GM18870 (cell line): ENCODE measurements at regions not wholly inside any gene's neighbourhood (a gene's known extent, or its start where the extent isn't known, plus 50 kb on each side); places are given as distances from the start of the nearest gene placed in this dataset.
"Not testable (repeated sequence)": the region's sequence is repeated elsewhere in the genome, so short reads cannot be mapped to it uniquely, and the experiment has no call there.

Source experiments
- ATAC-seq: cut with Tn5 transposase; IDR thresholded peaks from one replicate; pipeline ENCODE4 v1.9.1; 2021; ENCODE audit warnings: moderate library complexity; ENCODE audit not compliant: unreplicated experiment

- ATAC-seq, result no peak
Observed at GRCh38 chr5:104128348-104128747, 565.8 kb upstream of the NUDT12 start.

- no peak for ATAC-seq
Observed at GRCh38 chr5:104126980-104127379, 564.4 kb upstream of the NUDT12 start.

- ATAC-seq, result no peak
Observed at GRCh38 chr5:104119529-104119928, 556.9 kb upstream of the NUDT12 start.

- ATAC-seq, result no peak
Observed at GRCh38 chr5:104111632-104112031, 549.0 kb upstream of the NUDT12 start.

- no peak for ATAC-seq
Observed at GRCh38 chr5:104096451-104096850, 533.9 kb upstream of the NUDT12 start.

GRCh38 chr5:104095527-104095926 is 532.9 kb upstream of the NUDT12 start:
- ATAC-seq, result no peak

- no peak for ATAC-seq
Observed at GRCh38 chr5:104088876-104089778, 526.5 kb upstream of the NUDT12 start.

- ATAC-seq, result no peak
Observed at GRCh38 chr5:104084896-104085295, 522.3 kb upstream of the NUDT12 start.

- ATAC-seq, result no peak
Observed at GRCh38 chr5:104082754-104083153, 520.2 kb upstream of the NUDT12 start.

- ATAC-seq, result no peak
Observed at GRCh38 chr5:104081232-104081631, 518.6 kb upstream of the NUDT12 start.

GRCh38 chr5:104080646-104081175 is 518.1 kb upstream of the NUDT12 start:
- ATAC-seq, result no peak

GRCh38 chr5:104079861-104080645 is 517.5 kb upstream of the NUDT12 start:
- not testable (repeated sequence) for ATAC-seq

GRCh38 chr5:104071887-104072286 is 509.3 kb upstream of the NUDT12 start:
- ATAC-seq, result no peak

- no peak for ATAC-seq
Observed at GRCh38 chr5:104062621-104063377, 500.2 kb upstream of the NUDT12 start.

- ATAC-seq, result no peak
Observed at GRCh38 chr5:104061707-104062106, 499.1 kb upstream of the NUDT12 start.

GRCh38 chr5:104053353-104053649 is 490.7 kb upstream of the NUDT12 start:
- no peak for ATAC-seq

- no peak for ATAC-seq
Observed at GRCh38 chr5:104052558-104053352, 490.2 kb upstream of the NUDT12 start.

- no peak for ATAC-seq
Observed at GRCh38 chr5:104050436-104050835, 487.8 kb upstream of the NUDT12 start.

GRCh38 chr5:104049752-104050151 is 487.2 kb upstream of the NUDT12 start:
- ATAC-seq, result no peak

- ATAC-seq, result peak; percentile 68
Observed at GRCh38 chr5:104048231-104048630, 485.6 kb upstream of the NUDT12 start.
